Neural progenitor cell (in vitro differentiated cells): ENCODE measurements at regions not wholly inside any gene's neighbourhood (a gene's known extent, or its start where the extent isn't known, plus 50 kb on each side); places are given as distances from the start of the nearest gene placed in this dataset.

Experiments
- DNase-seq: peaks from one replicate; pipeline ENCODE4 v3.0.0-alpha.2; 2016; ENCODE audit warnings: low spot score
- H2AFZ ChIP-seq: fragments of 200-600 bp; sonication (generic); replicated peaks from 2 replicates; pipeline ENCODE4 v1.6.1; 2016; ENCODE audit warnings: antibody characterized with exemption
- H3F3A ChIP-seq: fragments of 200-600 bp; sonication (generic); 2 replicates; pipeline ENCODE4 v1.6.1; 2016; ENCODE audit warnings: antibody characterized with exemption, low read depth
- H3K27ac ChIP-seq: fragments of 200-600 bp; sonication (generic); 2 replicates; pipeline ENCODE4 v1.5.1; 2016; ENCODE audit warnings: mild to moderate bottlenecking
- H3K27me3 ChIP-seq: fragments of 200-600 bp; sonication (generic); 2 replicates; pipeline ENCODE4 v1.6.1; 2016; ENCODE audit warnings: mild to moderate bottlenecking, moderate library complexity
- H3K36me3 ChIP-seq: fragments of 200-600 bp; sonication (generic); 2 replicates; pipeline ENCODE4 v1.5.1; 2016
- H3K4me1 ChIP-seq: fragments of 200-600 bp; sonication (generic); 2 replicates; pipeline ENCODE4 v1.6.1; 2016; ENCODE audit warnings: mixed run types
- H3K4me2 ChIP-seq: fragments of 200-600 bp; sonication (generic); 2 replicates; pipeline ENCODE4 v1.6.1; 2016
- H3K4me3 ChIP-seq: fragments of 200-600 bp; sonication (generic); 2 replicates; pipeline ENCODE4 v1.5.1; 2016
- H3K79me2 ChIP-seq: fragments of 200-600 bp; sonication (generic); 2 replicates; pipeline ENCODE4 v1.6.1; 2016; ENCODE audit warnings: low read depth
- H3K9ac ChIP-seq: fragments of 200-600 bp; sonication (generic); 2 replicates; pipeline ENCODE4 v1.6.1; 2016
- H3K9me3 ChIP-seq: fragments of 200-600 bp; sonication (generic); 2 replicates; pipeline ENCODE4 v1.5.1; 2016; ENCODE audit warnings: low read depth
- H4K20me1 ChIP-seq: fragments of 200-600 bp; sonication (generic); 2 replicates; pipeline ENCODE4 v1.6.1; 2016; ENCODE audit warnings: low read depth
- H3K27ac Mint-ChIP-seq: 3 replicates; pipeline ENCODE4 v1.8.0; 2021; ENCODE audit warnings: mixed read lengths
- H3K27me3 Mint-ChIP-seq: 2 replicates; pipeline ENCODE4 v1.8.0; 2022; ENCODE audit warnings: low read depth, mild to moderate bottlenecking, inconsistent platforms, moderate library complexity, mixed read lengths; ENCODE audit not compliant: insufficient read depth
- H3K36me3 Mint-ChIP-seq: 3 replicates; pipeline ENCODE4 v1.8.0; 2021; ENCODE audit warnings: mixed read lengths
- H3K4me1 Mint-ChIP-seq: 3 replicates; pipeline ENCODE4 v1.8.0; 2021; ENCODE audit warnings: mixed read lengths
- H3K4me3 Mint-ChIP-seq: 3 replicates; pipeline ENCODE4 v1.8.0; 2021; ENCODE audit warnings: mild to moderate bottlenecking, moderate library complexity, mixed read lengths
- H3K9me3 Mint-ChIP-seq: 3 replicates; pipeline ENCODE4 v1.8.0; 2020; ENCODE audit warnings: mixed read lengths
- EZH2 ChIP-seq: fragments of 200-600 bp; sonication (generic); IDR thresholded peaks from 2 replicates; pipeline ENCODE4 v1.6.1; 2017; ENCODE audit warnings: antibody characterized with exemption, mild to moderate bottlenecking, moderate library complexity
- EZH2phosphoT487 ChIP-seq: fragments of 200-600 bp; sonication (generic); IDR thresholded peaks from 2 replicates; pipeline ENCODE4 v1.6.1; 2017; ENCODE audit warnings: antibody characterized with exemption
- TF ChIP-seq, protein P1 (sequence below): fragments of 200-600 bp; sonication (generic); IDR thresholded peaks from 2 replicates; pipeline ENCODE4 v1.5.1; 2017; ENCODE audit warnings: antibody characterized with exemption, mild to moderate bottlenecking

DNA sequence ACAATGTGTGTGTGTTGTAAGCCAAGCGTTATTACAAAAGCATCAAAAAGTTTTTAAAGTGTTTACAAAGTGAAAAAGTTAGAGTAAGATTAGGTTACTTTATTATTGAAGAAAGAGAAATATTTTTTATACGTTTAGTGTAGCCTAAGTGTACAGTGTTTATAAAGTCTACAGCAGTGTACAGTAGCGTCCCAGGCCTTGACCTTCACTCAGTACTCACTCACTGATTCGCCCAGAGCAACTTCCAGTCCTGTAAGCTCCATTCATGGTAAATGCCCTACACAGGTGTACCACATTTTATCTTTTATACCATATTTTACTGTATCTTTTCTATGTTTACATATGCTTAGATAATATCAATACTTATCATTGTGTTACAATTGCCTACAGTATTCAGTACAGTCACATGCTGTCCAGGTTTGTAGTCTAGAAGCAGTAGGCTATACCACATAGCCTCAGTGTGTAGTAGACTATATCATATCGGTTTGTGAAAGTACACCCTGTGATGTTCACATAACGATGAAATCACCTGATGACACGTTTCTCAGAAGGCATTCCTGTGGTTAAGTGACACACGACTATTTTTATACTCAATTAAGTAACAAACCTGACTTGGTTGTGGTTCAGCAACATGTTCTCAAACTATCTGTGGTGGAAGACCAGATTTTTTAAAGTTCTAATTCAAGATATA lies 152.0 kb upstream of the EDNRA start:
- no peak for DNase-seq
- Histone ChIP-seq H3K27ac (no peak overlapping the region), H3K79me2 (no peaks in the 10 kb centered on the region), H4K20me1 (no peaks in the 10 kb centered on the region), H3K9ac (no peak overlapping the region), H3K4me1 (no peaks in the 10 kb centered on the region), H3K9me3 (no peaks in the 10 kb centered on the region), H3K4me2 (no peak overlapping the region), H2AFZ (no peak overlapping the region), H3F3A (no peaks in the 10 kb centered on the region), H3K27me3 (no peaks in the 10 kb centered on the region), H3K4me3 (no peak overlapping the region), H3K36me3 (no peaks in the 10 kb centered on the region)
- no peaks in the 10 kb centered on the region for H3K36me3 Mint-ChIP-seq
- H3K9me3 Mint-ChIP-seq: no peaks in the 10 kb centered on the region
- TF ChIP-seq EZH2phosphoT487 (no peak), EZH2 (no peak)
- TF ChIP-seq, protein P1, sequence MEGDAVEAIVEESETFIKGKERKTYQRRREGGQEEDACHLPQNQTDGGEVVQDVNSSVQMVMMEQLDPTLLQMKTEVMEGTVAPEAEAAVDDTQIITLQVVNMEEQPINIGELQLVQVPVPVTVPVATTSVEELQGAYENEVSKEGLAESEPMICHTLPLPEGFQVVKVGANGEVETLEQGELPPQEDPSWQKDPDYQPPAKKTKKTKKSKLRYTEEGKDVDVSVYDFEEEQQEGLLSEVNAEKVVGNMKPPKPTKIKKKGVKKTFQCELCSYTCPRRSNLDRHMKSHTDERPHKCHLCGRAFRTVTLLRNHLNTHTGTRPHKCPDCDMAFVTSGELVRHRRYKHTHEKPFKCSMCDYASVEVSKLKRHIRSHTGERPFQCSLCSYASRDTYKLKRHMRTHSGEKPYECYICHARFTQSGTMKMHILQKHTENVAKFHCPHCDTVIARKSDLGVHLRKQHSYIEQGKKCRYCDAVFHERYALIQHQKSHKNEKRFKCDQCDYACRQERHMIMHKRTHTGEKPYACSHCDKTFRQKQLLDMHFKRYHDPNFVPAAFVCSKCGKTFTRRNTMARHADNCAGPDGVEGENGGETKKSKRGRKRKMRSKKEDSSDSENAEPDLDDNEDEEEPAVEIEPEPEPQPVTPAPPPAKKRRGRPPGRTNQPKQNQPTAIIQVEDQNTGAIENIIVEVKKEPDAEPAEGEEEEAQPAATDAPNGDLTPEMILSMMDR: no peak
- H3K27me3 Mint-ChIP-seq: no peaks in the 10 kb centered on the region
- H3K27ac Mint-ChIP-seq: no peak overlapping the region
- no peak overlapping the region for H3K4me3 Mint-ChIP-seq
- H3K4me1 Mint-ChIP-seq: no peaks in the 10 kb centered on the region

DNA sequence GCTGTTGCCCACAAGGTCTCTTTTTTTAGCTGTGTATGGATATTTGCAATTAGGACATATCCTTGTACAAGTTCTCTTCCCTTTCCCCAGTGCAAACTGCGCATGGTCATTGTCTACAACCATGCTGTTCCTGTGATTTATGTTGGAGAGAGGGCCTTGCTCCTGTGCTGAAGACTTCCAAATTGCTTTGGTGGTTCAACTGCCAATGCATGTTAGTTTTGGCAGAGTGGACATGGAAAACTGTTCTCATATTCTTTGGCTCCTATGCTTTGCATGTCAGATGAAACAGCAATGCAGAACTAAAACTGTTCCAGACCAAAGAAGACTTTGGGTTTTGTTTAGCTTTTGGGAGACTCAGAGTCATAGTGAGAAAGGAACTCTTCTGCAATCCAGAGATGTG lies 148.8 kb upstream of the EDNRA start:
- Mint-ChIP-seq H3K27ac (no peak overlapping the region), H3K27me3 (no peaks in the 10 kb centered on the region), H3K4me3 (no peak overlapping the region), H3K9me3 (no peaks in the 10 kb centered on the region), H3K4me1 (no peaks in the 10 kb centered on the region), H3K36me3 (no peaks in the 10 kb centered on the region)
- no peaks in the 10 kb centered on the region for H3K36me3 ChIP-seq
- no peak overlapping the region for H3K4me3 ChIP-seq
- H3K79me2 ChIP-seq: no peaks in the 10 kb centered on the region
- TF ChIP-seq EZH2phosphoT487 (no peak), EZH2 (no peak)
- TF ChIP-seq, protein P1: no peak
- H3K4me1 ChIP-seq: no peaks in the 10 kb centered on the region
- H3K4me2 ChIP-seq: no peak overlapping the region
- H4K20me1 ChIP-seq: no peaks in the 10 kb centered on the region
- H3K27ac ChIP-seq: no peak overlapping the region
- no peaks in the 10 kb centered on the region for H3K9me3 ChIP-seq
- no peak overlapping the region for H3K9ac ChIP-seq
- no peak overlapping the region for H2AFZ ChIP-seq
- DNase-seq: no peak
- no peaks in the 10 kb centered on the region for H3F3A ChIP-seq
- no peaks in the 10 kb centered on the region for H3K27me3 ChIP-seq

DNA sequence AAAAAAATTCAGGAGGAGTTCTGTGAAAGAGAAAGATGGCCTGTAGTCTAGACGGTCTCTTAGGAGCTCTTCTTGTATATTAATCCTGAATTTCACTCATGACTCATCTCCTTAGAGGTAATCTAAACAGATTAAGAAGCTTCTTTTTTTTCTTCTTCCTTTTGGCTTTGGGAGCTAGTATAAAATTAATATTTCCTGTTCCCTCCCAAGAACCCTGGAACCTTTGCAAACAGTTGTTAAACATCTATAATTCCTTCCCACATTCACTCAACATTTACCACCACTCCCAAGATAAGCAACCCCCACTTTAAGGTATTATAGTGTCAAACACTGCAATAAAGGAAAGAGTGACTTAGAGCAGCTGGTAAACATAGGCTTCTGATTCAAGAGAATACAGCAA lies 146.4 kb upstream of the EDNRA start:
- H3K4me1 Mint-ChIP-seq: no peaks in the 10 kb centered on the region
- H3F3A ChIP-seq: no peaks in the 10 kb centered on the region
- H3K4me1 ChIP-seq: no peaks in the 10 kb centered on the region
- H3K9me3 ChIP-seq: no peaks in the 10 kb centered on the region
- H3K4me3 Mint-ChIP-seq: no peak overlapping the region
- no peak overlapping the region for H3K4me2 ChIP-seq
- H3K36me3 Mint-ChIP-seq: no peaks in the 10 kb centered on the region
- no peak overlapping the region for H3K27ac ChIP-seq
- H4K20me1 ChIP-seq: no peaks in the 10 kb centered on the region
- no peaks in the 10 kb centered on the region for H3K9me3 Mint-ChIP-seq
- no peaks in the 10 kb centered on the region for H3K27me3 ChIP-seq
- H2AFZ ChIP-seq: no peak overlapping the region
- no peak overlapping the region for H3K27ac Mint-ChIP-seq
- no peak for TF ChIP-seq EZH2phosphoT487
- TF ChIP-seq, protein P1: no peak
- TF ChIP-seq EZH2: no peak
- H3K4me3 ChIP-seq: no peak overlapping the region
- no peaks in the 10 kb centered on the region for H3K27me3 Mint-ChIP-seq
- H3K36me3 ChIP-seq: no peaks in the 10 kb centered on the region
- H3K9ac ChIP-seq: no peak overlapping the region
- H3K79me2 ChIP-seq: no peaks in the 10 kb centered on the region
- DNase-seq: no peak
